ENCODE measurements at regions not wholly inside any gene's neighbourhood (a gene's known extent, or its start where the extent isn't known, plus 50 kb on each side); places are given as distances from the start of the nearest gene placed in this dataset.
"Not testable (repeated sequence)": the region's sequence is repeated elsewhere in the genome, so short reads cannot be mapped to it uniquely, and the experiment has no call there.

DNA sequence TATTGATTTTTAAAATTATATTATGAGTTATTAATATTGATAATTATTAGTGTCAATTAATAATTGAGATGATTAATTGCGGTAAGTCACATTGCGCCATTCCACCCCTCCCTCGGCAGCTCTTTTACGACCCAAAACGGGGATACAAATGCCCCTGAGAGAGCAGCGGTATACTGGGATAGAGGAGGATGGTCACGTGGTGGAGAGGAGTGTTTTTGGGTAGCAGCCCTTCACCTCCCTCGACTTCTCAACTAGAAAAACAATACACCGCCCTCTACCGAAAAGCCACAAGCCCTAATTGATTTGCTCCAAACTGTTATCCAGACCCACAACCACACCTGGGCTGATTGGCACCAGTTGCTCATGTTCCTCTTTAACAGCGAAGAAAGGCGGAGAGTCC lies 71.0 kb downstream of the DAPL1 start:
- not testable (repeated sequence) for H3K27ac Mint-ChIP-seq; H2BK20ac ChIP-seq (ENCODE audit: low read depth, low read length, poor library complexity, severe bottlenecking); H3K27ac ChIP-seq (ENCODE audit: insufficient read length, low read depth, low read length); H2BK120ac ChIP-seq (ENCODE audit: low read depth, low read length, poor library complexity, severe bottlenecking); H3K4me1 Mint-ChIP-seq; H3K9ac ChIP-seq (ENCODE audit: extremely low read depth, insufficient read length, low read length); H3K79me1 ChIP-seq (ENCODE audit: insufficient read depth, low read depth, low read length, poor library complexity, severe bottlenecking); H3K27me3 ChIP-seq (ENCODE audit: insufficient read depth, low read length); DNase-seq; H3K23me2 ChIP-seq (ENCODE audit: insufficient read length, low read depth, low read length, poor library complexity, severe bottlenecking); H3K79me2 ChIP-seq (ENCODE audit: insufficient read depth, low read length); H3K27me3 Mint-ChIP-seq (ENCODE audit: low read depth); H4K5ac ChIP-seq (ENCODE audit: insufficient read length, low read depth, low read length); H4K8ac ChIP-seq (replicated peaks; ENCODE audit: insufficient read length, low read depth, low read length); H3K23ac ChIP-seq (ENCODE audit: insufficient read length, low read depth, low read length); H3K4ac ChIP-seq (ENCODE audit: low read depth, low read length); H2BK15ac ChIP-seq (ENCODE audit: low read depth, low read length); H4K20me1 ChIP-seq (ENCODE audit: control insufficient read depth, insufficient read depth, insufficient read length); H3K36me3 Mint-ChIP-seq (ENCODE audit: insufficient read depth in 1 of 3, low read depth in 3 of 3); H4K91ac ChIP-seq (ENCODE audit: insufficient read length, low read depth, low read length); H2AFZ ChIP-seq (ENCODE audit: low read length); H3K9me3 Mint-ChIP-seq; H2AK5ac ChIP-seq (ENCODE audit: insufficient read length, low read length); H2BK12ac ChIP-seq (ENCODE audit: insufficient read length, low read depth, low read length); H3T11ph ChIP-seq (ENCODE audit: low read length); H3K9me3 ChIP-seq (ENCODE audit: control insufficient read depth, low read depth, low read length); H3K56ac ChIP-seq (ENCODE audit: insufficient read length, low read depth, low read length); H3K14ac ChIP-seq (ENCODE audit: insufficient read depth, low read length); H3K4me3 Mint-ChIP-seq; H3K4me2 ChIP-seq (ENCODE audit: insufficient read depth, insufficient read length, low read length); H2BK5ac ChIP-seq (ENCODE audit: insufficient read length, low read length); H3K4me1 ChIP-seq (ENCODE audit: insufficient read depth, low read length); H3K18ac ChIP-seq (ENCODE audit: insufficient read length, low read depth, low read length)
- WGBS (ENCODE audit: extremely low coverage, insufficient read length, low lambda C conversion rate): no CpG with 5 or more reads among the region's 12 CpGs

GRCh38 chr2:158867531-158868191 lies 72.5 kb downstream of the DAPL1 start:
- H3K79me2 ChIP-seq (ENCODE audit: insufficient read depth, low read length); H3K4ac ChIP-seq (ENCODE audit: low read depth, low read length); H2BK5ac ChIP-seq (ENCODE audit: insufficient read length, low read length); H3K14ac ChIP-seq (ENCODE audit: insufficient read depth, low read length); H4K8ac ChIP-seq (replicated peaks; ENCODE audit: insufficient read length, low read depth, low read length); H3K23ac ChIP-seq (ENCODE audit: insufficient read length, low read depth, low read length); H3K4me3 Mint-ChIP-seq; H3K27ac ChIP-seq (ENCODE audit: insufficient read length, low read depth, low read length); H3K4me1 ChIP-seq (ENCODE audit: insufficient read depth, low read length); H4K91ac ChIP-seq (ENCODE audit: insufficient read length, low read depth, low read length); H3K79me1 ChIP-seq (ENCODE audit: insufficient read depth, low read depth, low read length, poor library complexity, severe bottlenecking); H3K27ac Mint-ChIP-seq; H3K56ac ChIP-seq (ENCODE audit: insufficient read length, low read depth, low read length); H3K9me3 ChIP-seq (ENCODE audit: control insufficient read depth, low read depth, low read length); H4K5ac ChIP-seq (ENCODE audit: insufficient read length, low read depth, low read length); H3K27me3 ChIP-seq (ENCODE audit: insufficient read depth, low read length); H4K20me1 ChIP-seq (ENCODE audit: control insufficient read depth, insufficient read depth, insufficient read length); H3K9me3 Mint-ChIP-seq; H3K23me2 ChIP-seq (ENCODE audit: insufficient read length, low read depth, low read length, poor library complexity, severe bottlenecking); H2BK120ac ChIP-seq (ENCODE audit: low read depth, low read length, poor library complexity, severe bottlenecking); H2BK12ac ChIP-seq (ENCODE audit: insufficient read length, low read depth, low read length); H3K9ac ChIP-seq (ENCODE audit: extremely low read depth, insufficient read length, low read length); DNase-seq; H3K4me1 Mint-ChIP-seq; H3K27me3 Mint-ChIP-seq (ENCODE audit: low read depth); H2AFZ ChIP-seq (ENCODE audit: low read length); H3K36me3 Mint-ChIP-seq (ENCODE audit: insufficient read depth in 1 of 3, low read depth in 3 of 3); H2BK15ac ChIP-seq (ENCODE audit: low read depth, low read length); H2AK5ac ChIP-seq (ENCODE audit: insufficient read length, low read length); H2BK20ac ChIP-seq (ENCODE audit: low read depth, low read length, poor library complexity, severe bottlenecking); H3T11ph ChIP-seq (ENCODE audit: low read length); H3K18ac ChIP-seq (ENCODE audit: insufficient read length, low read depth, low read length); H3K4me2 ChIP-seq (ENCODE audit: insufficient read depth, insufficient read length, low read length): not testable (repeated sequence)
- no CpG with 5 or more reads among the region's 18 CpGs for WGBS (ENCODE audit: extremely low coverage, insufficient read length, low lambda C conversion rate)
